Mesenchymal stem cell (in vitro differentiated cells and primary cell): ENCODE measurements at regions not wholly inside any gene's neighbourhood (a gene's known extent, or its start where the extent isn't known, plus 50 kb on each side); places are given as distances from the start of the nearest gene placed in this dataset.

Source experiments
- DNase-seq: peaks from one replicate; pipeline ENCODE4 v3.0.0-alpha.2; 2013
- H2AFZ ChIP-seq: one replicate; pipeline ENCODE4 v1.6.1; 2013; ENCODE audit warnings: low read depth, mild to moderate bottlenecking, control low read depth, inconsistent platforms, low read length, moderate library complexity
- H2AK5ac ChIP-seq: 2 replicates; pipeline ENCODE4 v1.6.1; 2013; ENCODE audit warnings: low read length, moderate library complexity, mild to moderate bottlenecking, inconsistent platforms; ENCODE audit not compliant: severe bottlenecking
- H2BK120ac ChIP-seq: one replicate; pipeline ENCODE4 v1.6.1; 2013; ENCODE audit warnings: low read depth, mild to moderate bottlenecking, inconsistent platforms, low read length, moderate library complexity
- H2BK12ac ChIP-seq, 2 experiments: one replicate each; pipeline ENCODE4 v1.6.1; 2013; ENCODE audit warnings: inconsistent platforms in 2 of 2, low read length in 2 of 2, mild to moderate bottlenecking in 2 of 2, moderate library complexity in 2 of 2, control low read depth in 1 of 2
- H2BK15ac ChIP-seq: one replicate; pipeline ENCODE4 v1.6.1; 2013; ENCODE audit warnings: mild to moderate bottlenecking, low read depth, inconsistent platforms; ENCODE audit not compliant: poor library complexity, severe bottlenecking
- H2BK5ac ChIP-seq: 2 replicates; pipeline ENCODE4 v1.6.1; 2013; ENCODE audit warnings: low read depth, mild to moderate bottlenecking, low read length, control low read depth, inconsistent platforms; ENCODE audit not compliant: poor library complexity, severe bottlenecking
- H3K14ac ChIP-seq, 2 experiments: one replicate each; pipeline ENCODE4 v1.6.1; 2013; ENCODE audit warnings: inconsistent platforms in 2 of 2, low read length in 2 of 2, control low read depth in 1 of 2, mild to moderate bottlenecking in 1 of 2, moderate library complexity in 1 of 2
- H3K18ac ChIP-seq, 2 experiments: one replicate each; pipeline ENCODE4 v1.6.1; 2013; ENCODE audit warnings: inconsistent platforms in 2 of 2, low read length in 2 of 2, control low read depth in 1 of 2, low read depth in 1 of 2, mild to moderate bottlenecking in 1 of 2
- H3K23ac ChIP-seq, 2 experiments: one replicate each; pipeline ENCODE4 v1.6.1; 2013; ENCODE audit warnings: inconsistent platforms in 2 of 2, low read length in 2 of 2, mild to moderate bottlenecking in 2 of 2, moderate library complexity in 2 of 2, control low read depth in 1 of 2
- H3K27ac ChIP-seq: 2 replicates; pipeline ENCODE4 v1.5.1; 2013; ENCODE audit warnings: mild to moderate bottlenecking, moderate library complexity, low read length, control low read depth, inconsistent platforms; ENCODE audit not compliant: poor library complexity, severe bottlenecking
- H3K27me3 ChIP-seq, 2 experiments: 2 replicates each; pipeline versions ENCODE4 v1.6.1 to v1.7.0; 2013; ENCODE audit warnings: low read length in 2 of 2, mild to moderate bottlenecking in 2 of 2, moderate library complexity in 2 of 2, control low read depth in 1 of 2, inconsistent platforms in 1 of 2; ENCODE audit not compliant: control insufficient read depth in 1 of 2, insufficient read depth in 1 of 2
- H3K36me3 ChIP-seq, 2 experiments: 2 replicates each; pipeline versions ENCODE4 v1.6.1 to v1.7.0; 2013; ENCODE audit warnings: low read length in 2 of 2, control low read depth in 1 of 2, inconsistent platforms in 1 of 2, low read depth in 1 of 2, mild to moderate bottlenecking in 1 of 2; ENCODE audit not compliant: insufficient read depth in 2 of 2, control insufficient read depth in 1 of 2
- H3K4ac ChIP-seq, 2 experiments: one replicate each; pipeline ENCODE4 v1.6.1; 2013; ENCODE audit warnings: inconsistent platforms in 2 of 2, low read length in 2 of 2, mild to moderate bottlenecking in 2 of 2, moderate library complexity in 2 of 2, control low read depth in 1 of 2, low read depth in 1 of 2
- H3K4me1 ChIP-seq: 2 replicates; pipeline ENCODE4 v1.6.1; 2013; ENCODE audit warnings: low read depth, low read length, control low read depth; ENCODE audit not compliant: control insufficient read depth, insufficient read depth
- H3K4me2 ChIP-seq: 2 replicates; pipeline ENCODE4 v1.6.1; 2013; ENCODE audit warnings: low read length, mild to moderate bottlenecking, inconsistent platforms; ENCODE audit not compliant: poor library complexity, severe bottlenecking
- H3K4me3 ChIP-seq, 2 experiments: 2 replicates each; pipeline versions ENCODE4 v1.5.1 to v1.7.0; 2013; ENCODE audit warnings: low read length in 2 of 2, mild to moderate bottlenecking in 2 of 2, control low read depth in 1 of 2, low read depth in 1 of 2; ENCODE audit not compliant: insufficient read depth in 1 of 2
- H3K79me1 ChIP-seq: replicated peaks from 2 replicates; pipeline ENCODE4 v1.6.1; 2013; ENCODE audit warnings: mild to moderate bottlenecking, control low read depth, low read length, inconsistent platforms; ENCODE audit not compliant: poor library complexity, severe bottlenecking
- H3K9ac ChIP-seq: 2 replicates; pipeline ENCODE4 v1.7.0; 2013; ENCODE audit warnings: mild to moderate bottlenecking, low read length, moderate library complexity
- H3K9me3 ChIP-seq: 2 replicates; pipeline ENCODE4 v1.7.0; 2013; ENCODE audit warnings: mild to moderate bottlenecking, low read length; ENCODE audit not compliant: control insufficient read depth
- H4K8ac ChIP-seq: one replicate; pipeline ENCODE4 v1.6.1; 2013; ENCODE audit warnings: inconsistent platforms, mild to moderate bottlenecking, low read length, moderate library complexity
- H4K91ac ChIP-seq: one replicate; pipeline ENCODE4 v1.6.1; 2013; ENCODE audit warnings: mild to moderate bottlenecking, low read length, inconsistent platforms
- WGBS: methylation state at CpG from one replicate; pipeline ENCODE4 v1.1.7; 2013; ENCODE audit warnings: mixed read lengths; 5-methylcytosine and 5-hydroxymethylcytosine counted together

DNA sequence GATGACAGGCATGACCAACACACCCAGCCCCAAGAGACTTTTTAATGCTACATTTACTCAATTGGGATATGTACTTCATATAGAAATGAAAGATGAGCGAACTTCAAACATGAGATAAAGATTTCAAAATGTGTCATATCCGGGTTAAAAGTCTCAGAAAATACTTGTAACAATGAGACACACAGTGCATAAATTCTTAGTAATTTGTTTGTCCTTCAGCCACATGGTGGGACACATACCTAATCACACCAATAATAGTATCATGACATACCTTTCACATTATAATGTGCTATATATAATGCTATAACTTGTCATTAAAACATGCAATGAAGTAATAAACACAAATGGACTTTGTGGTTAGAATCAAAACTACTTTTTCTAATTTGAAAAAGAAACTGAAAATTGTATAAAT lies 204.7 kb upstream of the RFX3 start:
- Histone ChIP-seq H2AK5ac (no peak overlapping the region), H2BK15ac (no peak overlapping the region)

DNA sequence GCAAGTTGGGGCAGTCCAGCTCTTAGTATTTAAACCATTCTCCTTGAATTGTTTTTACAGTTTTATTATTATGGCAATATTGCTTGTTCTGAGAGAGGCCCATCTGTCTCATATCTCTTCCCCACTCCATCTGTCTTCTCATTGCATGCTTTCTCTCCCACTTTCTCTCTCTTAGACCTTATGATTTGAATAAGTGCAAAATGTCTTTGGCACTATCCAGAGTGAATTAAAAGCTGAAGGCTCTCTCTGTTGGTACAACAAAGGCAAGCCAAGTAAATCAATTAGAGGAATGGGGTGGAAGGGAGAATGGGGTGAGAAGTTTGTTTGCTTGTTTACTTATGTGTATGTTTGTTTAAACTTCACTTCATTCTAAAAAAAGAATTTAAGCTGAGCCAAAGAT lies 195.3 kb upstream of the RFX3 start:
- H3K27me3 ChIP-seq = no peaks in the 10 kb centered on the region
- H3K4me1 ChIP-seq = no peaks in the 10 kb centered on the region
- no peak overlapping the region for H2BK12ac ChIP-seq
- no peak overlapping the region for H2AK5ac ChIP-seq
- no peak overlapping the region for H3K14ac ChIP-seq
- H4K91ac ChIP-seq = no peak overlapping the region
- no peak overlapping the region for H3K23ac ChIP-seq
- H3K4me2 ChIP-seq = no peak overlapping the region
- no peak overlapping the region for H3K4ac ChIP-seq
- no peak overlapping the region for H2BK5ac ChIP-seq
- no peaks in the 10 kb centered on the region for H3K36me3 ChIP-seq
- no peak overlapping the region for H3K27ac ChIP-seq
- no peak for DNase-seq
- no peak overlapping the region for H4K8ac ChIP-seq
- H3K9me3 ChIP-seq = peaks cover 3% of the 10 kb centered on the region
- H3K79me1 ChIP-seq = no peaks in the 10 kb centered on the region
- no peak overlapping the region for H3K9ac ChIP-seq
- no peak overlapping the region for H2BK120ac ChIP-seq
- H3K4me3 ChIP-seq = no peak overlapping the region
- no peak overlapping the region for H2AFZ ChIP-seq
- no peak overlapping the region for H3K18ac ChIP-seq
- no peak overlapping the region for H2BK15ac ChIP-seq

More for the DNA sequence above, 204.7 kb upstream of the RFX3 start:
- H3K4me3 ChIP-seq = no peak overlapping the region
- H3K27ac ChIP-seq = no peak overlapping the region
- H3K79me1 ChIP-seq = no peaks in the 10 kb centered on the region
- no peak overlapping the region for H2BK120ac ChIP-seq
- H3K4me1 ChIP-seq = peaks cover 4% of the 10 kb centered on the region
- H2AFZ ChIP-seq = no peak overlapping the region
- no peak overlapping the region for H4K91ac ChIP-seq
- H3K23ac ChIP-seq = no peak overlapping the region
- no peak overlapping the region for H4K8ac ChIP-seq
- no peak overlapping the region for H2BK12ac ChIP-seq
- no peak overlapping the region for H3K4me2 ChIP-seq
- no peak overlapping the region for H3K18ac ChIP-seq
- no peaks in the 10 kb centered on the region for H3K36me3 ChIP-seq
- WGBS = 86% methylated on average over 1 of the region's 2 CpGs
- no peak overlapping the region for H3K4ac ChIP-seq
- no peak overlapping the region for H3K9ac ChIP-seq
- no peaks in the 10 kb centered on the region for H3K9me3 ChIP-seq
- H3K27me3 ChIP-seq = no peaks in the 10 kb centered on the region
- DNase-seq = no peak
- no peak overlapping the region for H3K14ac ChIP-seq
- H2BK5ac ChIP-seq = no peak overlapping the region

DNA sequence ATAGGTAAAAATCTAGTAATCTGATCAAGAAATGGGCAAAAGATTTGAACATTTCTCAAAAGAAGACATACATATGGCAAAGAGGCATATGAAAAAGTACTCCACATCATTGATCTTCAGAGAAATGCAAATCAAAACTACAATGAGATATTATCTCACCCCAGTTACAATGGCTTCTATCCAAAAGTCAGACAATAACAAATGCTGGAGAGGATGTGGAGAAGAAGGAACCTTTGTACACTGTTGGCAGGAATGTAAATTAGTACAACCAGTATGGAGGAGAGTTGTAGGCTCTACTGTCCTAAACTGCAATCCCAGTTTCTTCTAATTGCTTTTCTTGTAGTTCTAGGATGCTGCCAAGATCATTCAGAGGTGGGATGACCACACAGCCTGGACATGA lies 193.5 kb upstream of the RFX3 start:
- Histone ChIP-seq H2BK15ac (no peak overlapping the region), H2AFZ (no peak overlapping the region), H3K18ac (no peak overlapping the region), H3K27me3 (no peaks in the 10 kb centered on the region), H3K4ac (no peak overlapping the region), H3K9me3 (peaks cover 3% of the 10 kb centered on the region), H3K14ac (no peak overlapping the region), H3K23ac (no peak overlapping the region), H2BK12ac (no peak overlapping the region), H3K4me2 (no peak overlapping the region), H3K79me1 (no peaks in the 10 kb centered on the region), H3K27ac (no peak overlapping the region), H2BK5ac (no peak overlapping the region), H2AK5ac (no peak overlapping the region), H4K91ac (no peak overlapping the region), H3K9ac (no peak overlapping the region), H3K36me3 (no peaks in the 10 kb centered on the region), H2BK120ac (no peak overlapping the region), H4K8ac (no peak overlapping the region), H3K4me3 (no peak overlapping the region), H3K4me1 (no peaks in the 10 kb centered on the region)
- DNase-seq = no peak

DNA sequence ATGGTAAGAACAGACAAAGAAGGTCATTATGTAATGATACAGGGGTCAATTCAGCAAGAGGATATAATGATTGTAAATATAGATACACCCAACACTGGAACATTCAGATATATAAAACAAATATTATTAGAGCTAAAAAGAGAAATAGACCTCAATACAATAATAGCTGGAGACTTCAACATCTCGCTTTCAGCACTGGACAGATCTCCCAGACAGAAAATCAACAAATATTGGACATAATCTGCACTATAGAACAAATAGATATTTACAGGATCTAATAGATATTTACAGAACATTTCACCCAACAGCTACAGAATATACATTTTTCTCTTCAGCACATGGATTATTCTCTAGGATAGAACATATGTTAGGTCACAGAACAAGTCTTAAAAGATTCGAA lies 190.6 kb upstream of the RFX3 start:
- no peaks in the 10 kb centered on the region for H3K79me1 ChIP-seq
- no peaks in the 10 kb centered on the region for H3K36me3 ChIP-seq
- no peak overlapping the region for H4K8ac ChIP-seq
- H3K9ac ChIP-seq = no peak overlapping the region
- no peaks in the 10 kb centered on the region for H3K4me1 ChIP-seq
- H3K23ac ChIP-seq = no peak overlapping the region
- peaks cover 3% of the 10 kb centered on the region for H3K9me3 ChIP-seq
- H2BK5ac ChIP-seq = no peak overlapping the region
- no peak overlapping the region for H2BK12ac ChIP-seq
- H3K4me2 ChIP-seq = no peak overlapping the region
- H3K18ac ChIP-seq = no peak overlapping the region
- no peak overlapping the region for H2AFZ ChIP-seq
- peaks cover 0 to 4% of the 10 kb centered on the region in 2 experiments for H3K27me3 ChIP-seq
- H3K4ac ChIP-seq = no peak overlapping the region
- no peak for DNase-seq
- no peak overlapping the region for H2BK120ac ChIP-seq
- no peak overlapping the region for H2AK5ac ChIP-seq
- no peak overlapping the region for H4K91ac ChIP-seq
- H3K27ac ChIP-seq = no peak overlapping the region
- no peak overlapping the region for H3K4me3 ChIP-seq
- H3K14ac ChIP-seq = no peak overlapping the region
- WGBS = 100% methylated on average over 1 of the region's 2 CpGs
- H2BK15ac ChIP-seq = no peak overlapping the region
